ENCODE measurements at regions not wholly inside any gene's neighbourhood (a gene's known extent, or its start where the extent isn't known, plus 50 kb on each side); places are given as distances from the start of the nearest gene placed in this dataset.

- Histone ChIP-seq H3K4me1 (ENCODE audit: control insufficient read depth, insufficient read depth, low read length) (no peaks in the 10 kb centered on the region), H3K27ac (ENCODE audit: insufficient read depth, low read length) (no peak overlapping the region), H3K14ac (replicated peaks; ENCODE audit: low read depth, low read length) (no peak overlapping the region), H2BK5ac (ENCODE audit: low read depth, low read length, poor library complexity, severe bottlenecking) (no peak overlapping the region), H3K23ac (ENCODE audit: low read depth, low read length) (no peak overlapping the region), H3K4ac (ENCODE audit: low read depth, low read length) (no peak overlapping the region), H2BK120ac (ENCODE audit: low read depth, low read length) (no peak overlapping the region), H2AFZ (replicated peaks; ENCODE audit: low read length, poor library complexity) (no peak overlapping the region), H3K56ac (ENCODE audit: extremely low read depth, insufficient read depth, low read length) (no peak overlapping the region), H4K91ac (ENCODE audit: insufficient read depth, low read depth, low read length) (no peak overlapping the region), H3K9me1 (ENCODE audit: insufficient read depth, low read length) (no peaks in the 10 kb centered on the region), H3K18ac (ENCODE audit: low read depth, low read length) (no peak overlapping the region), H2BK15ac (ENCODE audit: low read depth, low read length) (no peak overlapping the region), H3K9ac (ENCODE audit: low read depth, low read length) (no peak overlapping the region), H3K9me3 (ENCODE audit: control insufficient read depth, insufficient read depth, low read length) (peaks cover 34% of the 10 kb centered on the region), H2BK20ac (ENCODE audit: low read depth, low read length) (no peak overlapping the region), H4K8ac (ENCODE audit: low read depth in 2 of 2, low read length in 2 of 2) (no peak overlapping the region), H2AK5ac (ENCODE audit: low read depth, low read length) (no peak overlapping the region), H3K27me3 (ENCODE audit: control insufficient read depth, insufficient read depth, low read length) (no peaks in the 10 kb centered on the region), H3K4me3 (ENCODE audit: insufficient read depth, low read depth, low read length) (no peak overlapping the region), H4K20me1 (ENCODE audit: insufficient read depth, low read length) (no peaks in the 10 kb centered on the region), H4K5ac (ENCODE audit: low read depth, low read length) (no peak overlapping the region), H2AK9ac (replicated peaks; ENCODE audit: low read depth, low read length, poor library complexity) (no peak overlapping the region), H3K79me1 (ENCODE audit: low read depth in 1 of 2, low read length in 2 of 2) (no peaks in the 10 kb centered on the region), H3K4me2 (ENCODE audit: low read depth, low read length) (no peak overlapping the region), H3K36me3 (ENCODE audit: control insufficient read depth, insufficient read depth, low read length) (no peaks in the 10 kb centered on the region)
- intact Hi-C loops (cut with micrococcal nuclease): no loop called here
- DNase-seq: no peak
- BruUV-seq (replicated peaks): no TSS peak
- no peak for ATAC-seq (ENCODE audit: low read depth)
- POLR2A ChIA-PET (ENCODE audit: unreplicated experiment): no interaction called here
- no CpG with 5 or more reads among the region's 3 CpGs for WGBS, 2 experiments (ENCODE audit: extremely low coverage in 2 of 2, insufficient read length in 1 of 2)
- CTCF ChIA-PET: no interaction called here
- no peak for TF ChIP-seq RCOR1 (IDR thresholded peaks at IDR 0.05; ENCODE audit: insufficient replicate concordance, low read length)
- TF ChIP-seq RFX5 (IDR thresholded peaks at IDR 0.05; ENCODE audit: low read depth, low read length): no peak
- TF ChIP-seq MAZ (IDR thresholded peaks at IDR 0.05; ENCODE audit: borderline replicate concordance, low read depth, low read length): no peak
- no peak for TF ChIP-seq CTCF (conservative IDR thresholded peaks at IDR 0.05; ENCODE audit: low read depth, low read length)
- TF ChIP-seq MXI1 (IDR thresholded peaks at IDR 0.05; ENCODE audit: borderline replicate concordance, low read depth, low read length): no peak
- TF ChIP-seq RAD21 (IDR thresholded peaks at IDR 0.05; ENCODE audit: low read length): no peak
- no peak for TF ChIP-seq ELK1 (IDR thresholded peaks at IDR 0.05; ENCODE audit: borderline replicate concordance, low read depth, low read length)
- no peak for TF ChIP-seq SMC3 (IDR thresholded peaks at IDR 0.05; ENCODE audit: low read depth, low read length)
- no peak for TF ChIP-seq CEBPB (IDR thresholded peaks at IDR 0.05; ENCODE audit: low read depth, low read length)
- dilution Hi-C loops (cut with HindIII; ENCODE audit: low sequenced_read_pairs, unreplicated experiment): no loop called here
- in situ Hi-C loops (cut with MboI; ENCODE audit: low sequenced_read_pairs): no loop called here
These were observed 128.2 kb downstream of the MYCN start for GRCh38 chr2:16068552-16068940.

All from IMR-90 (cell line).